ENCODE measurements at regions not wholly inside any gene's neighbourhood (a gene's known extent, or its start where the extent isn't known, plus 50 kb on each side); places are given as distances from the start of the nearest gene placed in this dataset.

GRCh38 chr1:199155166-199156019 is 516.6 kb downstream of the PTPRC start:
- TF ChIP-seq POLR2A (IDR thresholded peaks at IDR 0.05) (no peak), CTCF (IDR thresholded peaks at IDR 0.05) (no peak), POLR2AphosphoS5 (IDR thresholded peaks at IDR 0.05) (no peak)

Measured in upper lobe of left lung (tissue), 4 donors.